ENCODE measurements at regions not wholly inside any gene's neighbourhood (a gene's known extent, or its start where the extent isn't known, plus 50 kb on each side); places are given as distances from the start of the nearest gene placed in this dataset.

GRCh38 chr19:32233885-32234284 lies 111.5 kb upstream of the ZNF507 start:
- H2BK15ac ChIP-seq (ENCODE audit: low read depth, low read length) = no peak overlapping the region
- WGBS, 2 experiments (ENCODE audit: extremely low coverage in 2 of 2, insufficient read length in 1 of 2) = 43% methylated on average over 1 of the region's 4 CpGs; no CpG with 5 or more reads in 1 of the 2 experiments
- ChIA-PET CTCF (no interaction called here), POLR2A (ENCODE audit: unreplicated experiment) (no interaction called here)
- H3K23ac ChIP-seq (ENCODE audit: low read depth, low read length) = no peak overlapping the region
- no peak overlapping the region for H3K4me3 ChIP-seq (ENCODE audit: insufficient read depth, low read depth, low read length)
- H3K56ac ChIP-seq (ENCODE audit: extremely low read depth, insufficient read depth, low read length) = no peak overlapping the region
- H4K20me1 ChIP-seq (ENCODE audit: insufficient read depth, low read length) = no peaks in the 10 kb centered on the region
- no peaks in the 10 kb centered on the region for H3K27me3 ChIP-seq (ENCODE audit: control insufficient read depth, insufficient read depth, low read length)
- H4K8ac ChIP-seq (ENCODE audit: low read depth in 2 of 2, low read length in 2 of 2) = no peak overlapping the region
- dilution Hi-C loops (cut with HindIII; ENCODE audit: low sequenced_read_pairs, unreplicated experiment) = no loop called here
- TF ChIP-seq USF2 (IDR thresholded peaks at IDR 0.05; ENCODE audit: low read depth, low read length) = no peak
- TF ChIP-seq RFX5 (IDR thresholded peaks at IDR 0.05; ENCODE audit: low read depth, low read length) = no peak
- TF ChIP-seq SMC3 (IDR thresholded peaks at IDR 0.05; ENCODE audit: low read depth, low read length) = no peak
- no peak for TF ChIP-seq RCOR1 (IDR thresholded peaks at IDR 0.05; ENCODE audit: insufficient replicate concordance, low read length)
- no peak for TF ChIP-seq CTCF (conservative IDR thresholded peaks at IDR 0.05; ENCODE audit: low read depth, low read length)
- no peak for TF ChIP-seq CHD1 (IDR thresholded peaks at IDR 0.05; ENCODE audit: low read depth, low read length)
- TF ChIP-seq CEBPB (IDR thresholded peaks at IDR 0.05; ENCODE audit: low read depth, low read length) = no peak
- no peak for TF ChIP-seq FOS (IDR thresholded peaks at IDR 0.05; ENCODE audit: low read depth, low read length)
- TF ChIP-seq MAZ (IDR thresholded peaks at IDR 0.05; ENCODE audit: borderline replicate concordance, low read depth, low read length) = no peak
- no peak for TF ChIP-seq RAD21 (IDR thresholded peaks at IDR 0.05; ENCODE audit: low read length)
- no peak for TF ChIP-seq MAFK (IDR thresholded peaks at IDR 0.05; ENCODE audit: low read depth, low read length)
- TF ChIP-seq POLR2A (IDR thresholded peaks at IDR 0.05; ENCODE audit: low read depth, low read length) = no peak
- TF ChIP-seq BHLHE40 (IDR thresholded peaks at IDR 0.05; ENCODE audit: low read depth, low read length) = no peak
- TF ChIP-seq MXI1 (IDR thresholded peaks at IDR 0.05; ENCODE audit: borderline replicate concordance, low read depth, low read length) = no peak
- no peak for TF ChIP-seq NFE2L2 (IDR thresholded peaks at IDR 0.05; ENCODE audit: low read depth, low read length)
- TF ChIP-seq ELK1 (IDR thresholded peaks at IDR 0.05; ENCODE audit: borderline replicate concordance, low read depth, low read length) = no peak
- no peaks in the 10 kb centered on the region for H3K79me1 ChIP-seq (ENCODE audit: low read depth in 1 of 2, low read length in 2 of 2)
- H2BK20ac ChIP-seq (ENCODE audit: low read depth, low read length) = no peak overlapping the region
- H3K4me1 ChIP-seq (ENCODE audit: control insufficient read depth, insufficient read depth, low read length) = no peaks in the 10 kb centered on the region
- H3K36me3 ChIP-seq (ENCODE audit: control insufficient read depth, insufficient read depth, low read length) = no peaks in the 10 kb centered on the region
- H3K27ac ChIP-seq (ENCODE audit: insufficient read depth, low read length) = no peak overlapping the region
- H2BK5ac ChIP-seq (ENCODE audit: low read depth, low read length, poor library complexity, severe bottlenecking) = no peak overlapping the region
- intact Hi-C loops (cut with micrococcal nuclease) = no loop called here
- no peak overlapping the region for H2AK9ac ChIP-seq (replicated peaks; ENCODE audit: low read depth, low read length, poor library complexity)
- no TSS peak for BruUV-seq (replicated peaks)
- H2AFZ ChIP-seq (replicated peaks; ENCODE audit: low read length, poor library complexity) = no peak overlapping the region
- H3K18ac ChIP-seq (ENCODE audit: low read depth, low read length) = no peak overlapping the region
- H3K14ac ChIP-seq (replicated peaks; ENCODE audit: low read depth, low read length) = no peak overlapping the region
- no peaks in the 10 kb centered on the region for H3K9me3 ChIP-seq (ENCODE audit: control insufficient read depth, insufficient read depth, low read length)
- no peak overlapping the region for H3K4me2 ChIP-seq (ENCODE audit: low read depth, low read length)
- no peak overlapping the region for H4K5ac ChIP-seq (ENCODE audit: low read depth, low read length)
- no peak overlapping the region for H4K91ac ChIP-seq (ENCODE audit: insufficient read depth, low read depth, low read length)
- in situ Hi-C loops (cut with MboI; ENCODE audit: low sequenced_read_pairs) = loop anchor here (25.0 kb wide), 1 partner anchor 1172 kb away; no protein-coding TSS in a partner anchor
- H2BK120ac ChIP-seq (ENCODE audit: low read depth, low read length) = no peak overlapping the region
- no peaks in the 10 kb centered on the region for H3K9me1 ChIP-seq (ENCODE audit: insufficient read depth, low read length)
- DNase-seq (no peak), ATAC-seq (ENCODE audit: low read depth) (no peak)
- H2AK5ac ChIP-seq (ENCODE audit: low read depth, low read length) = no peak overlapping the region
- H3K4ac ChIP-seq (ENCODE audit: low read depth, low read length) = no peak overlapping the region
- H3K9ac ChIP-seq (ENCODE audit: low read depth, low read length) = no peak overlapping the region

Data from IMR-90 (cell line).